PC-3 (cell line): ENCODE measurements at regions not wholly inside any gene's neighbourhood (a gene's known extent, or its start where the extent isn't known, plus 50 kb on each side); places are given as distances from the start of the nearest gene placed in this dataset.
"Not testable (repeated sequence)": the region's sequence is repeated elsewhere in the genome, so short reads cannot be mapped to it uniquely, and the experiment has no call there.

Experiments
- ATAC-seq: fragments of 200-7000 bp; cut with Tn5 transposase; 2 replicates; pipeline ENCODE4 v1.9.1; 2020; ENCODE audit warnings: mild to moderate bottlenecking, moderate library complexity
- BruUV-seq: library from RNA; stranded (reverse); fragments of 400-500 nt; replicated peaks from 2 replicates; lab custom pipeline; 2021; lab: Mats Ljungman, UMichigan
- CTCF ChIA-PET: fragments of 300-600 bp; sonication (Branson Sonifier 250); formaldehyde crosslinking; loops from one replicate; lab custom pipeline; 2022; ENCODE audit warnings: antibody characterized with exemption; lab: Charles Lee
- POLR2A ChIA-PET: fragments of 300-600 bp; sonication (Branson Sonifier 250); formaldehyde crosslinking; loops from one replicate; lab custom pipeline; 2022; ENCODE audit warnings: antibody characterized with exemption; ENCODE audit not compliant: unreplicated experiment; lab: Charles Lee
- DNase-seq: peaks from one replicate; pipeline ENCODE4 v3.0.0-alpha.2; 2015
- H2AFZ ChIP-seq: fragments of 300-600 bp; sonication (generic); 2 replicates; pipeline ENCODE4 v1.6.0; 2016; ENCODE audit warnings: antibody characterized with exemption, low read length
- H3F3A ChIP-seq: fragments of 300-600 bp; sonication (generic); one replicate; pipeline ENCODE4 v1.6.0; 2017; ENCODE audit warnings: antibody characterized with exemption, low read length, control low read depth, mild to moderate bottlenecking; ENCODE audit not compliant: unreplicated experiment
- H3K27ac ChIP-seq: fragments of 300-600 bp; sonication (generic); 2 replicates; pipeline ENCODE4 v1.5.1; 2016; ENCODE audit warnings: mild to moderate bottlenecking, low read length
- H3K27me3 ChIP-seq: fragments of 300-600 bp; sonication (generic); 2 replicates; pipeline ENCODE4 v1.6.1; 2016; ENCODE audit warnings: low read length, mixed read lengths
- H3K36me3 ChIP-seq: fragments of 300-600 bp; sonication (generic); 2 replicates; pipeline ENCODE4 v1.6.1; 2016; ENCODE audit warnings: low read depth, mixed run types, low read length, mixed read lengths
- H3K4me1 ChIP-seq: fragments of 300-600 bp; sonication (generic); 2 replicates; pipeline ENCODE4 v1.5.1; 2016; ENCODE audit warnings: low read length; ENCODE audit not compliant: insufficient read depth
- H3K4me2 ChIP-seq: fragments of 300-600 bp; sonication (generic); 2 replicates; pipeline ENCODE4 v1.6.0; 2016; ENCODE audit warnings: low read length
- H3K4me3 ChIP-seq: fragments of 300-600 bp; sonication (generic); 2 replicates; pipeline ENCODE4 v1.5.1; 2016; ENCODE audit warnings: mild to moderate bottlenecking, low read length, mixed read lengths
- H3K79me2 ChIP-seq: fragments of 300-600 bp; sonication (generic); 2 replicates; pipeline ENCODE4 v1.6.1; 2017; ENCODE audit warnings: low read length, mixed read lengths
- H3K9ac ChIP-seq: fragments of 300-600 bp; sonication (generic); 2 replicates; pipeline ENCODE4 v1.6.0; 2016; ENCODE audit warnings: mild to moderate bottlenecking, low read length
- H3K9me2 ChIP-seq: fragments of 300-600 bp; sonication (generic); replicated peaks from 2 replicates; pipeline ENCODE4 v1.6.1; 2016; ENCODE audit warnings: mixed run types, low read length, mixed read lengths
- H3K9me3 ChIP-seq: fragments of 300-600 bp; sonication (generic); 2 replicates; pipeline ENCODE4 v1.6.1; 2016; ENCODE audit warnings: low read length, mixed read lengths
- H4K20me1 ChIP-seq: fragments of 300-600 bp; sonication (generic); 2 replicates; pipeline ENCODE4 v1.6.1; 2016; ENCODE audit warnings: low read length, mixed read lengths
- CTCF ChIP-seq: fragments of 300-600 bp; sonication (generic); conservative IDR thresholded peaks from 2 replicates; pipeline ENCODE4 v1.5.1; 2017; ENCODE audit warnings: antibody characterized with exemption, low read depth, mild to moderate bottlenecking, low read length
- EZH2 ChIP-seq: fragments of 300-600 bp; sonication (generic); IDR thresholded peaks from one replicate; pipeline ENCODE4 v1.6.1; 2017; ENCODE audit warnings: antibody characterized with exemption, mild to moderate bottlenecking, low read length; ENCODE audit not compliant: unreplicated experiment
- EZH2phosphoT487 ChIP-seq: fragments of 300-600 bp; sonication (generic); IDR thresholded peaks from 2 replicates; pipeline ENCODE4 v1.6.1; 2018; ENCODE audit warnings: mild to moderate bottlenecking, antibody characterized with exemption, low read length, borderline replicate concordance
- intact Hi-C: fragments of 100-400 bp; cut with micrococcal nuclease; formaldehyde crosslinking; loops from 2 replicates; pipeline ENCODE4 v1.9.0; 2023

GRCh38 chr5:121049971-121050370, 585.9 kb downstream of the PRR16 start:
- TF ChIP-seq EZH2: no peak
- no peak for TF ChIP-seq CTCF
- no peak for TF ChIP-seq EZH2phosphoT487
- Histone ChIP-seq H3K9me3 (no peaks in the 10 kb centered on the region), H3K79me2 (no peaks in the 10 kb centered on the region), H3K36me3 (no peaks in the 10 kb centered on the region), H3K4me2 (no peak overlapping the region), H3K27me3 (no peaks in the 10 kb centered on the region), H3K9ac (no peak overlapping the region), H3K9me2 (no peaks in the 10 kb centered on the region), H2AFZ (no peak overlapping the region), H4K20me1 (no peaks in the 10 kb centered on the region), H3F3A (no peaks in the 10 kb centered on the region), H3K4me3 (no peak overlapping the region), H3K4me1 (0 out of 2 replicates have a peak, but pooled peaks cover 3% of the 10 kb centered on the region), H3K27ac (no peak overlapping the region)
- DNase-seq: no peak
- no TSS peak for BruUV-seq
- intact Hi-C loops: no loop called here
- CTCF ChIA-PET: no interaction called here
- POLR2A ChIA-PET: no interaction called here
- no peak for ATAC-seq

- no peaks in the 10 kb centered on the region for H3K79me2 ChIP-seq
- POLR2A ChIA-PET: no interaction called here
- H2AFZ ChIP-seq: no peak overlapping the region
- intact Hi-C loops: no loop called here
- no peak overlapping the region for H3K4me3 ChIP-seq
- H3K9ac ChIP-seq: no peak overlapping the region
- no peaks in the 10 kb centered on the region for H4K20me1 ChIP-seq
- no peaks in the 10 kb centered on the region for H3K27me3 ChIP-seq
- ATAC-seq: no peak
- H3K4me2 ChIP-seq: no peak overlapping the region
- H3K36me3 ChIP-seq: no peaks in the 10 kb centered on the region
- DNase-seq: peak; percentile 9
- no peaks in the 10 kb centered on the region for H3K4me1 ChIP-seq
- no peaks in the 10 kb centered on the region for H3K9me2 ChIP-seq
- TF ChIP-seq EZH2phosphoT487: no peak
- TF ChIP-seq EZH2: no peak
- no peak for TF ChIP-seq CTCF
- H3F3A ChIP-seq: no peaks in the 10 kb centered on the region
- CTCF ChIA-PET: no interaction called here
- H3K27ac ChIP-seq: no peak overlapping the region
- H3K9me3 ChIP-seq: no peaks in the 10 kb centered on the region
- no TSS peak for BruUV-seq
Measured at GRCh38 chr5:121053055-121053985, 589.2 kb downstream of the PRR16 start.

GRCh38 chr5:121055586-121055985, 591.5 kb downstream of the PRR16 start:
- ChIA-PET POLR2A (no interaction called here), CTCF (no interaction called here)
- ATAC-seq (no peak), DNase-seq (no peak)
- TF ChIP-seq EZH2phosphoT487 (no peak), EZH2 (no peak), CTCF (no peak)
- intact Hi-C loops: no loop called here
- H3K79me2 ChIP-seq: no peaks in the 10 kb centered on the region
- H3K27ac ChIP-seq: no peak overlapping the region
- no peak overlapping the region for H2AFZ ChIP-seq
- no peaks in the 10 kb centered on the region for H4K20me1 ChIP-seq
- BruUV-seq: no TSS peak
- H3K27me3 ChIP-seq: no peaks in the 10 kb centered on the region
- no peak overlapping the region for H3K4me2 ChIP-seq
- no peaks in the 10 kb centered on the region for H3K36me3 ChIP-seq
- H3K9me2 ChIP-seq: no peaks in the 10 kb centered on the region
- no peak overlapping the region for H3K9ac ChIP-seq
- H3F3A ChIP-seq: no peaks in the 10 kb centered on the region
- no peak overlapping the region for H3K4me3 ChIP-seq
- H3K9me3 ChIP-seq: no peaks in the 10 kb centered on the region
- no peaks in the 10 kb centered on the region for H3K4me1 ChIP-seq

GRCh38 chr5:121064241-121064640, 600.1 kb downstream of the PRR16 start:
- ATAC-seq, H3K9me3 ChIP-seq, H3K9me2 ChIP-seq, H3K9ac ChIP-seq, H3K4me1 ChIP-seq, H3K4me3 ChIP-seq, DNase-seq, H3K27ac ChIP-seq, H3K4me2 ChIP-seq, POLR2A ChIA-PET, CTCF ChIA-PET, H3K36me3 ChIP-seq, H3F3A ChIP-seq, H3K27me3 ChIP-seq, H3K79me2 ChIP-seq, intact Hi-C loops, H4K20me1 ChIP-seq, H2AFZ ChIP-seq, BruUV-seq: not testable (repeated sequence)
